ENCODE measurements at regions not wholly inside any gene's neighbourhood (a gene's known extent, or its start where the extent isn't known, plus 50 kb on each side); places are given as distances from the start of the nearest gene placed in this dataset.

- no peak for TF ChIP-seq POLR2A (IDR thresholded peaks at IDR 0.05)
- TF ChIP-seq CTCF (IDR thresholded peaks at IDR 0.05) = no peak
Measured at GRCh38 chr15:47066392-47066791, 650.9 kb upstream of the SEMA6D start.

Measured in adrenal gland (tissue), 5 donors.